Mesendoderm (in vitro differentiated cells): ENCODE measurements at regions not wholly inside any gene's neighbourhood (a gene's known extent, or its start where the extent isn't known, plus 50 kb on each side); places are given as distances from the start of the nearest gene placed in this dataset.

Experiments
- DNase-seq: peaks from one replicate; pipeline ENCODE4 v3.0.0; 2013
- H2AK5ac ChIP-seq: 2 replicates; pipeline ENCODE4 v1.6.1; 2013; ENCODE audit warnings: low read length, inconsistent platforms
- H2BK120ac ChIP-seq: 2 replicates; pipeline ENCODE4 v1.6.1; 2013; ENCODE audit warnings: low read depth, mild to moderate bottlenecking, low read length, moderate library complexity, mixed read lengths
- H2BK15ac ChIP-seq: replicated peaks from 2 replicates; pipeline ENCODE4 v1.6.1; 2013; ENCODE audit warnings: low read depth, mild to moderate bottlenecking, moderate library complexity
- H2BK5ac ChIP-seq: 2 replicates; pipeline ENCODE4 v1.6.1; 2013; ENCODE audit warnings: low read length, inconsistent platforms
- H3K18ac ChIP-seq: 2 replicates; pipeline ENCODE4 v1.6.1; 2013; ENCODE audit warnings: mild to moderate bottlenecking, low read length, mixed read lengths
- H3K23ac ChIP-seq: one replicate; pipeline ENCODE4 v1.6.1; 2013; ENCODE audit warnings: low read length
- H3K27ac ChIP-seq: 2 replicates; pipeline ENCODE4 v1.5.1; 2013; ENCODE audit warnings: low read depth, mild to moderate bottlenecking, inconsistent platforms, low read length, moderate library complexity
- H3K27me3 ChIP-seq: 2 replicates; pipeline ENCODE4 v1.6.1; 2013; ENCODE audit warnings: low read length, control low read depth, mild to moderate bottlenecking, inconsistent platforms; ENCODE audit not compliant: insufficient read depth, poor library complexity
- H3K36me3 ChIP-seq: 2 replicates; pipeline ENCODE4 v1.6.1; 2013; ENCODE audit warnings: low read length, inconsistent platforms; ENCODE audit not compliant: control insufficient read depth, insufficient read depth
- H3K4ac ChIP-seq: one replicate; pipeline ENCODE4 v1.6.1; 2013; ENCODE audit warnings: low read depth, mild to moderate bottlenecking, low read length, moderate library complexity
- H3K4me1 ChIP-seq: 2 replicates; pipeline ENCODE4 v1.6.1; 2013; ENCODE audit warnings: low read depth, low read length, inconsistent platforms; ENCODE audit not compliant: control insufficient read depth
- H3K4me2 ChIP-seq: 2 replicates; pipeline ENCODE4 v1.6.1; 2013; ENCODE audit warnings: low read length
- H3K4me3 ChIP-seq: 2 replicates; pipeline ENCODE4 v1.5.1; 2013; ENCODE audit warnings: mild to moderate bottlenecking, low read length
- H3K56ac ChIP-seq: one replicate; pipeline ENCODE4 v1.6.1; 2013; ENCODE audit warnings: low read length
- H3K79me1 ChIP-seq: 2 replicates; pipeline ENCODE4 v1.6.1; 2013; ENCODE audit warnings: low read length, inconsistent platforms
- H3K79me2 ChIP-seq: 2 replicates; pipeline ENCODE4 v1.6.1; 2013; ENCODE audit warnings: mild to moderate bottlenecking, low read length; ENCODE audit not compliant: control insufficient read depth, insufficient read depth
- H3K9ac ChIP-seq: 2 replicates; pipeline ENCODE4 v1.6.1; 2013; ENCODE audit warnings: low read length, inconsistent platforms
- H4K5ac ChIP-seq: one replicate; pipeline ENCODE4 v1.6.1; 2013; ENCODE audit warnings: low read length
- H4K8ac ChIP-seq: one replicate; pipeline ENCODE4 v1.6.1; 2013; ENCODE audit warnings: low read depth, mild to moderate bottlenecking, control low read depth, low read length, moderate library complexity
- WGBS: extraction: QIAGEN DNeasy Blood & Tissue Kit; methylation state at CpG from one replicate; pipeline ENCODE4 v1.1.7; 2013; ENCODE audit warnings: low lambda C conversion rate, missing lambda C conversion rate; ENCODE audit not compliant: insufficient coverage; ENCODE audit errors: extremely low coverage; 5-methylcytosine and 5-hydroxymethylcytosine counted together

GRCh38 chr1:229888561-229889001 lies 178.5 kb upstream of the GALNT2 start:
- WGBS = no CpG with 5 or more reads among the region's 3 CpGs
- Histone ChIP-seq H3K27ac (no peak overlapping the region), H2BK120ac (no peak overlapping the region)

DNA sequence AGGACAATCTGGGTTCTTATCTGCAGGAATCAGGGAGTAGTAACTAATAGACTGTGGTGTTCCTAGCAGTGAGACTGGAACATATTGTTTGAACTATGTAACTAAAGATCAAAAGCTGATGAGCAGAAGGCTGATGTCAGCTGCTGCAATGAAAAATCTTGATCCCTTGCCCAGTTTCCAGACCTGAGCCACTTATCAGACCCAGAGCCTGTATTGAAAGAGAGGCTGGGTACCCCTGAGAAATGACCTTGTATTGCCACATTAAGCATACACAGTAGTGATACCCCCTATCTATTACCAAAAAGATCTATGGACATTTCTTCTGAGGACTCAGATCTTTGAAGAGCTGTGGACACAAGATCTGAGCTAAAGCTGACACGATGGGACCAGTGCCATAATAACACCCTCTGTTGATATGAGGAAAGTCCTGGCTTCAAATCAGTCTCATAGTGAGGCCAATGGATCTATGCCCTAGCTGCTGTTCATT lies 178.0 kb upstream of the GALNT2 start:
- H3K27ac ChIP-seq = no peak overlapping the region
- no peak overlapping the region for H3K4me3 ChIP-seq
- H2BK15ac ChIP-seq = no peak overlapping the region
- no peak overlapping the region for H3K4me2 ChIP-seq
- no peak overlapping the region for H3K18ac ChIP-seq
- H3K79me2 ChIP-seq = no peaks in the 10 kb centered on the region
- no peak overlapping the region for H4K5ac ChIP-seq
- no peak overlapping the region for H3K56ac ChIP-seq
- no peak overlapping the region for H3K23ac ChIP-seq
- H3K4me1 ChIP-seq = no peaks in the 10 kb centered on the region
- DNase-seq = no peak
- H2BK120ac ChIP-seq = no peak overlapping the region
- H2BK5ac ChIP-seq = no peak overlapping the region
- no peaks in the 10 kb centered on the region for H3K79me1 ChIP-seq
- H2AK5ac ChIP-seq = no peak overlapping the region
- WGBS = no CpG with 5 or more reads among the region's 1 CpG
- no peak overlapping the region for H3K4ac ChIP-seq
- no peak overlapping the region for H3K9ac ChIP-seq
- H3K36me3 ChIP-seq = no peaks in the 10 kb centered on the region
- H4K8ac ChIP-seq = no peak overlapping the region
- H3K27me3 ChIP-seq = no peaks in the 10 kb centered on the region

More at GRCh38 chr1:229888561-229889001, 178.5 kb upstream of the GALNT2 start:
- Histone ChIP-seq H3K79me2 (no peaks in the 10 kb centered on the region), H3K4ac (no peak overlapping the region), H3K4me1 (no peaks in the 10 kb centered on the region), H2AK5ac (no peak overlapping the region), H3K27me3 (no peaks in the 10 kb centered on the region), H4K8ac (no peak overlapping the region), H3K4me3 (no peak overlapping the region), H3K36me3 (no peaks in the 10 kb centered on the region), H2BK5ac (no peak overlapping the region), H3K23ac (no peak overlapping the region), H3K79me1 (no peaks in the 10 kb centered on the region), H3K56ac (no peak overlapping the region), H3K4me2 (no peak overlapping the region), H3K9ac (no peak overlapping the region), H3K18ac (no peak overlapping the region), H2BK15ac (no peak overlapping the region), H4K5ac (no peak overlapping the region)
- no peak for DNase-seq

DNA sequence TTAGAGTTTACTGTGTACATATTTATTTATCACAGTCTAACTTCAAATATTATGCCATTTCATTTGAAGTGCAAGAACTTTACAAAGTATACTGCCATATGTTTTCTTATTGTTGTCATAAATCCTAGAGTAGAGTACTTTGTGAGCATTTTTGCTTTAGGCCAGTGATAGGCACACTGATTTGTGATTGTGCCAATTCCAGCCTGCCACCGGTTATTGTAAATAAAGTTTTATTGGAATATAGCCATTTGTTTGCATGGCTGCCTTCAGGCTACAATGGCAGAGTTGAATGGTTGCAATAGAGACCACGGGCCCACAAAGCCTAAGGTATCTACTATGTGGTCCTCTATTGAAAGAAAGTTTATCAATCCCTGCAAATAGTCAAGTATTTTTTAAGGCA lies 175.8 kb upstream of the GALNT2 start:
- WGBS = no CpG with 5 or more reads among the region's 2 CpGs

DNA sequence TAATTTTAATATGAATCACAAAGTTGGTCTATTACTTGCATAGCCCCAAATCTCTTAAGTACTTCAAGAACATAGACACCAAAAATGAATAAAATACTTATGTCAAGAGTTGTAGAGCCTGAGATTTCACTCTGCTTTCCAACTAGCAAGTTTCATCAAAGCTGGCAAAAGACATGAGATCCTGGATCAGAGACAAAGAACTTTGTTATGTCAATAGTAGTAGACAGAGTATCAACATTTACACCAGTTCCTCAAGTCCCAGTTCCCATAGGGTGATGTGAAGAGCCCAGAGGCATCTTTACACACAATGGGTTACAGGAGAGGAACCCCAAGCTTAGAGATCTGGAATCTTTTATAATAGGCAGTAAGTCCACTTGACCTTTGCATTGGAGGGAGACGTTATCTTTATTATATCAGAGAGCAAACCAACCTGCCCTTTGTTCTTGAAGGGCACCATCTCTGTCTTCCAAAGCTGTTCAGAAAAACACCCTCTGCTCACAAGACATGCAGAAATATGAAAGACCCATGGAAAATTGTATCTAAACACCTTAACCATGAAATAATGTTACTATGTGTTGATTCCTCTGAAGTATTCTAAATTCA lies 174.4 kb upstream of the GALNT2 start:
- no peak overlapping the region for H2BK120ac ChIP-seq
- H3K23ac ChIP-seq = no peak overlapping the region
- WGBS = no CpG with 5 or more reads among the region's 1 CpG
- H3K27me3 ChIP-seq = no peaks in the 10 kb centered on the region
- no peak overlapping the region for H4K8ac ChIP-seq
- no peak overlapping the region for H3K56ac ChIP-seq
- H3K9ac ChIP-seq = no peak overlapping the region
- no peak overlapping the region for H3K18ac ChIP-seq
- H3K36me3 ChIP-seq = no peaks in the 10 kb centered on the region
- H3K79me2 ChIP-seq = no peaks in the 10 kb centered on the region
- no peak overlapping the region for H2BK15ac ChIP-seq
- H2BK5ac ChIP-seq = no peak overlapping the region
- H2AK5ac ChIP-seq = no peak overlapping the region
- H3K27ac ChIP-seq = no peak overlapping the region
- H3K4me2 ChIP-seq = no peak overlapping the region
- no peak overlapping the region for H3K4me3 ChIP-seq
- no peak overlapping the region for H4K5ac ChIP-seq
- no peaks in the 10 kb centered on the region for H3K79me1 ChIP-seq
- no peaks in the 10 kb centered on the region for H3K4me1 ChIP-seq
- no peak overlapping the region for H3K4ac ChIP-seq
- no peak for DNase-seq

More for the DNA sequence above, 175.8 kb upstream of the GALNT2 start:
- DNase-seq = no peak
- no peaks in the 10 kb centered on the region for H3K36me3 ChIP-seq
- no peaks in the 10 kb centered on the region for H3K27me3 ChIP-seq
- no peak overlapping the region for H3K4ac ChIP-seq
- H3K4me3 ChIP-seq = no peak overlapping the region
- H4K5ac ChIP-seq = no peak overlapping the region
- no peak overlapping the region for H3K9ac ChIP-seq
- H2AK5ac ChIP-seq = no peak overlapping the region
- H3K4me2 ChIP-seq = no peak overlapping the region
- H4K8ac ChIP-seq = no peak overlapping the region
- H2BK15ac ChIP-seq = no peak overlapping the region
- no peak overlapping the region for H3K18ac ChIP-seq
- no peaks in the 10 kb centered on the region for H3K4me1 ChIP-seq
- no peak overlapping the region for H2BK5ac ChIP-seq
- H3K56ac ChIP-seq = no peak overlapping the region
- no peak overlapping the region for H3K23ac ChIP-seq
- H3K79me2 ChIP-seq = no peaks in the 10 kb centered on the region
- H3K79me1 ChIP-seq = no peaks in the 10 kb centered on the region
- H2BK120ac ChIP-seq = no peak overlapping the region
- H3K27ac ChIP-seq = no peak overlapping the region

GRCh38 chr1:229893762-229894444 lies 173.1 kb upstream of the GALNT2 start:
- H2BK5ac ChIP-seq = no peak overlapping the region
- no peaks in the 10 kb centered on the region for H3K27me3 ChIP-seq
- no peak overlapping the region for H3K4me3 ChIP-seq
- H3K4me2 ChIP-seq = no peak overlapping the region
- no peak overlapping the region for H3K56ac ChIP-seq
- no peak overlapping the region for H2BK120ac ChIP-seq
- H3K36me3 ChIP-seq = no peaks in the 10 kb centered on the region
- H2BK15ac ChIP-seq = no peak overlapping the region
- H2AK5ac ChIP-seq = no peak overlapping the region
- H4K5ac ChIP-seq = no peak overlapping the region
- no peaks in the 10 kb centered on the region for H3K79me1 ChIP-seq
- no peaks in the 10 kb centered on the region for H3K79me2 ChIP-seq
- H3K27ac ChIP-seq = no peak overlapping the region
- H3K9ac ChIP-seq = no peak overlapping the region
- no CpG with 5 or more reads among the region's 10 CpGs for WGBS
- no peak overlapping the region for H3K18ac ChIP-seq
- H3K4ac ChIP-seq = no peak overlapping the region
- DNase-seq = no peak
- H3K23ac ChIP-seq = no peak overlapping the region
- H4K8ac ChIP-seq = no peak overlapping the region
- H3K4me1 ChIP-seq = no peaks in the 10 kb centered on the region
